NOMO-1 treated with DMSO at 0.1 percent for 48 hours (cell line): ENCODE measurements at regions not wholly inside any gene's neighbourhood (a gene's known extent, or its start where the extent isn't known, plus 50 kb on each side); places are given as distances from the start of the nearest gene placed in this dataset.

ENCODE experiments used
- DNase-seq: peaks from one replicate; lab custom pipeline; 2025; ENCODE audit not compliant: unreplicated experiment; lab: John Stamatoyannopoulos, UW

GRCh38 chr5:2610986-2611385 lies 140.5 kb downstream of the IRX2 start:
- DNase-seq = no peak

- DNase-seq = no peak
These were observed 143.1 kb downstream of the IRX2 start for GRCh38 chr5:2608391-2608790.

GRCh38 chr5:2607598-2607997 lies 143.9 kb downstream of the IRX2 start:
- no peak for DNase-seq

GRCh38 chr5:2603272-2603575 lies 148.3 kb downstream of the IRX2 start:
- DNase-seq = no peak

GRCh38 chr5:2602451-2603271 lies 148.8 kb downstream of the IRX2 start:
- DNase-seq = no peak

GRCh38 chr5:2598503-2598902 lies 153.0 kb downstream of the IRX2 start:
- DNase-seq = no peak

- no peak for DNase-seq
These were observed 156.8 kb downstream of the IRX2 start for GRCh38 chr5:2594701-2595100.

GRCh38 chr5:2592766-2593165 lies 158.7 kb downstream of the IRX2 start:
- DNase-seq = no peak

GRCh38 chr5:2591777-2592453 lies 159.6 kb downstream of the IRX2 start:
- no peak for DNase-seq

- DNase-seq = no peak
These were observed 162.5 kb downstream of the IRX2 start for GRCh38 chr5:2588850-2589501.

- no peak for DNase-seq
These were observed 164.1 kb downstream of the IRX2 start for GRCh38 chr5:2587189-2588031.

GRCh38 chr5:2586016-2586715 lies 165.3 kb downstream of the IRX2 start:
- no peak for DNase-seq

- DNase-seq = no peak
These were observed 166.8 kb downstream of the IRX2 start for GRCh38 chr5:2584579-2585269.

GRCh38 chr5:2582507-2582906 lies 169.0 kb downstream of the IRX2 start:
- DNase-seq = no peak

GRCh38 chr5:2582106-2582505 lies 169.4 kb downstream of the IRX2 start:
- no peak for DNase-seq

GRCh38 chr5:2581418-2581817 lies 170.1 kb downstream of the IRX2 start:
- DNase-seq = no peak

- no peak for DNase-seq
These were observed 172.4 kb downstream of the IRX2 start for GRCh38 chr5:2579126-2579525.

GRCh38 chr5:2577312-2578036 lies 174.0 kb downstream of the IRX2 start:
- DNase-seq = no peak

- no peak for DNase-seq
These were observed 174.7 kb downstream of the IRX2 start for GRCh38 chr5:2576823-2577222.
